Left ventricle myocardium superior (tissue), 1 donor: ENCODE measurements at regions not wholly inside any gene's neighbourhood (a gene's known extent, or its start where the extent isn't known, plus 50 kb on each side); places are given as distances from the start of the nearest gene placed in this dataset.

ENCODE experiments used
- ATAC-seq: fragments of 200-7000 bp; cut with Tn5 transposase; one replicate; pipeline ENCODE4 v1.9.1; 2020; ENCODE audit warnings: mild to moderate bottlenecking, moderate library complexity
- DNase-seq: peaks from one replicate; pipeline ENCODE4 v3.0.0-alpha.2; 2020
- intact Hi-C: fragments of 100-400 bp; cut with micrococcal nuclease; formaldehyde crosslinking; loops from one replicate; pipeline ENCODE4 v1.11.0; 2022
- donor health status: DM: no; HTN: yes; CAD: no; lungs with severe emphysema.

DNA sequence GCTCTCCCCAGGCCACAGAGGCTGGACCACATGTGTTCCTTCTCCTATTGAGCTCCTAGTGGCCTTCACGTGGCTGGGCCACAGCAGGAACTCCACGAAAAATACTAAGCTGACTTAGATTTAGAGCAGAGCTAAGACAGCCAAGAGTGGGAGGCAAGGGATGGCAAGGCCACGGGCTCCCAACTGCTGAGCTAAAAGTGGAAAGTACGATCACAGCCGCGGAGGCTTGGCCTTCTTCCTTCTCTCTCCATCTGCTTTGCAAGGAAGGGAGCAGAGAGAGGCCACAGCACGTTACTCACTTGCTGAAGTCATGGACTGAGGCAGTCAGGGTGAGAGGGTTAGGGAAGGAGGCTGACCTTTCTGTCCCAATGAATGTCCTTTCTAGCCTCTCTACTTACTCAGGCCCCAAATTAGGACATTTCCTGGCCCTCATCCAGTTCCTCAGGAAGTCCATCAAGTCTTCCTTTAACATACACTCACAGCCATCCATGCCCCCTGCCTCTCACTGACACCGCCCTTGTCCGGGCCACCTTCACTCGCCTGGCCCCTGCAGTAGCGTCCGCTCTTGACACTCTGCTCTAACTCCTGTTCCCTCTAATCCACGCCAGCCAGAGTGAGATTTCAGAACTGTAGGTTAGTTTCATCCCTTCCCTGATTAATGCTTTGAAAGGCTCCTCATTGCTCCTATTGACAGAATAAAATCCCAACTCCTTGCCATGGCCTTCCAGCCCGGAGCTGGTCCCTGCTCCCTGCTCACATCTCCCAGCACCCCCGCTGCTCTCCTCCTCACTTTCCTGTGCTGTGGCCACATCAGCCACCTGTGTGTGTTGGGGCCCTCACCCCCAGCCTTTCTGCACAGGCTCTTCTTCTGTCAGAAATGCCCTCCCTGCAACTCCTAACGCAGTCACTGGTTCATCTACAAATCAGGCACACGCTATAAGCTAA lies 204.2 kb downstream of the CYP26B1 start:
- intact Hi-C loops = no loop called here
- DNase-seq (peak; percentile 57), ATAC-seq (peak; percentile 70)

DNA sequence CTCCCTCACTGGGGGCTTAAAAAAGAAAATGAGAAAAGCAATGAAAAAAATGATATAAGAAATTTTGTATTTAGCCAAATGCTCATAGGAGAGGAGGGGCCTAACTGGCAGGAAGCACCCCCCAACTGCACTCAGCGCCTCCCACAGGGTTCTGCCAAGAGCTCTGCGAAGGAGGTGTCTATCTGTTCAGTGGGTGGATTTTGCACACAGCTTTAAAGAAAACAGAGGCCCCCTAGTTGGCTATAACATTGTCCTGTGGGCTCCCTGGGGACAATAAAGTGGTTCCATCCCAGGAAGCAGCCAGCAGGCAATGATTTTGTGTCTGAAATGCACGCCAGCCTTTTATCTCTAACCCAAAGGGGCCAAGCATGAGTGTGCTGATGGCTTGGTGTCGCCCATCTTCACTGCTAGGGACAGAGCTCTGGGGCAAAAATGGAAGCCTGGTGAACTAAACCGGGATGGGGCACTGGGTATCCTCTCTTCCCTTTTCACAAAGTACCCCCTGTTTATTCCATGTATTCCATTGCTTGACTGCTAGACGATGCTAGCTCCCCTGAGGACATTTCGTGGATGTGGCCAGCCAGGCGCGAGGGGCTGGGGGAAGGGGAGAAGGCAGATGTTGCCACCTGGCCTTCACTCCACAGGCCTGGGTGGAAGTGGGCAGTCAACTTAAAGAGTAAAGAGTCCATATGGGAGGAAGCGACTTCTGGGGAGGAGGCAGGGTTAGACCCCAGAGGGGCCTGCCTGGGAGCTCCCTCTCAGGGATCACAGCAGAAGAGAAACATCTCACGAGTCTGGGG lies 205.7 kb downstream of the CYP26B1 start:
- no peak for ATAC-seq
- no peak for DNase-seq
- intact Hi-C loops = no loop called here

DNA sequence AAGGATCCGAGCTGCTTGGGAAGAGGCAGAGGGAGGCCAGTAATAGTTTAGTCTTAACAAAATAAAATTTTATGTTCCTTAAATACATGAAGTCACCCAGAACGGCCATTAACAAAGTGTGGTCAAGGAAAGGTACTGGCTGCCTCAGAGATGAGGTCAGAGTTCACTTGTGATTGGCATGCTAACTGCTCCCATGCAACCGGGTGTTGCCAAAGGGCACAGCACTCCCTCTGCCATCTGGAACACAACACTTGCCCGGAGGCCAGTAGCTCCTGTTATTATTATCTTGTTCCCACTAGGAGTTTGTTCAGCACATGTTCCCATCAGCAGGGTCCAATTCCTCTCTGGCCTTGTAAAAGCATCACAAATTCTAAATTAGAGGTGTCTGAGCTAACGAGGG lies 207.0 kb downstream of the CYP26B1 start:
- intact Hi-C loops = no loop called here
- DNase-seq (no peak), ATAC-seq (no peak)

DNA sequence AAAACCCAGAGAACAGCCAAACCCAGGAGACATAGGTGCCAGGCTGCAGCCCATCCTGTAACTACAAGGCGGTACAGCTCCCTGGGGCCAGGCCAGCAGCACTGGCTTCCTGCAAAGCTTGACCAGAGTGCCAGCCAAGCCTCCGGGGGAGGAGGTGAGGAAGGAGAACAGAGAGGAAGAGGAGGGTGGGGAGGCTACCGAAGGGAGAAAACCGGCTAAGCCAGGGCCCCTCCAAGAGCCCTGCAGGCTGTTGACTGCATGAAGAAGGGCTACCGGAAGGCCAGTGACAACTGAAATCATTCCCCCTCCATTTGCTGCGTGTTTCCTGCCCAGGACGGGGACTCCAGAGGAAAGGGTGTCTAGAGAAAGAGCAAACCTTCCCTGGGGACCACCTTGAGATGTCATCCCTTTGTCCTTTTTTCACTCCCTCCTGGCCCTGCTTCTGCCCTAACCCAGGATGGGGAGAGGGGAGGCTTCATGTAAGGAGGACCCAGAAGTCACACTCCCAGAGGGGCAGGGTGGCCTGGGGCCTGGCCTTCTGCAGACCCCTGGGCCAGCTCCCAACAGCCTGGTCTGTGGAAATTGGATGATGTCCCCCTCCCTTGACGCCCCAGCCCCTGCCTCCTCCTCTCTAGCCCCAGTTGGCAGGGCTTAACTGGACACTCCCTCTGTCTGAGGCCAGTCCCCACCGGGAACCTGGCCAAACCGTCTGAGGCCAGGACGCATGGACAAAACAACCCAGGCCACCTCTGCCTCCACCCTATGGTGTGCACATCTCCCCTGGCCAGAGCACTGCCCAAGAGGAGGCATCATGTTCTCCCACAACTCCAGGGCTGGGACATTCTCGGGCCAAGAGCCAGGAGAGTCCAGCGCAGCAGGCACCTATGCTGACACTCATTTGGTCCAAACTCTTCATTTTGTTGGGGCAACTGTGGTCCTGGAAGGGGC lies 207.8 kb downstream of the CYP26B1 start:
- intact Hi-C loops = no loop called here
- peak; percentile 69 for DNase-seq
- ATAC-seq = peak; percentile 42

DNA sequence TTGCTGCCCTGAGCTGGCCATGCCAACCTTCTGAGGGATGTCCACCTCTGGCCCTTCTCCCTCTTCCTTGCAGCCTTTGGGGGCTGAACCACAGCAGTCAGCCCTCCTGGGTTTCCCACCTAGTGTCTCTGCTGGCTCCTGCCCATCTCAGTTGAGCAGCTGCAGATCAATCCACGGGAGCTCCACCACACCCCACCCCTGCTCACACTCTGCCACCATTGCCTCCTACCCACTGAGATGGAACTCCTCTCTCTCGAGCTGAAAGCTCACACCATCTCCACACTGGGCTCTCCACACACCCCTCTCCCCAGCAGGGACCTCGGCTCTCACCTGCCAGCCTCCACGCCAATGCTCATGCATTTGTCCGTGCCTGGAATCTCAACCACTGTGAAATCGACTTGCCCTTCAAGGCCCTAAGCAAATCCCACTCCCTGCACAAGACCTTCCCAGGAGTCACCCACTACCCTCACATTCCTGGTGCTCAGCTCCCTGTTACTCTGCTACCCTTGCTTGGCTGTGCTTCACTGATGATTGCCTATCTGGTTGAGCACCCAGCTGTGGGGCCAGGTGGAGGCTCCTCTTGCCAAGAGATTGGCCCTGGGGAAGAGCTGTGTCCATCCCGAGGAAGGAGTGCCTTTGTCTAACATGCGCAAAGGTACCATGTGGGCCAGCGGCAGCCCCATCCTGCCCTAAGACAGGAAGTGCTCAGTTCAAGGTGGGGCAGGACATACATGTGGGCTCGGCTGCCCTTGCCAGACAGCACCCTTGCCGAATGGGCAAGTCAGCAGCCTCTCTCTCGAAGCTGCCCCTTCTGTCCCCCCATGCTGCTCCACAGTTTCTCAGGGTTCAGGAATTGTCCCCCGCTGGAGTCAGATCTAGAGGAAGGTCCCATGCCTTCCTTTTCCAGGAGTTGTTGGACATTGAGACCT lies 208.7 kb downstream of the CYP26B1 start:
- DNase-seq (no peak), ATAC-seq (no peak)
- intact Hi-C loops = no loop called here

DNA sequence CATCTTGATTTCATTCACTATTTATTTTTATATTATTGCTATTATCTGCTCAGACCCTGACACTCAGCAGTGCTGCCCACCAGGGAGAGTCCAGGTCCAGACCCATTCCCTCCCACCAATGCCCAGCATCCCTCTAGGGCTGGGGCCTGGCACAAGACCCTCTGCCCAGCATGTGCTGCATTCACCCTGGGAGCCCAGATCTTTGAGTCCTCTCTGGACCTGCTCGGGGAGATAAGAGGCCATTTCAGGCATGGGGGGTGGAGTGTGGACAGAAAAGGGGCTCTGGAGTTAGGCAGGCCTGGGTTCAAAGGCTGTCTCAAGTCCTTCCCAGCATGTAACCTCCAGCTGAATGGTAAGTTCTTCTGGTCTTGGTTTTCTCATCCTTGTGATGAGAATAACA lies 209.6 kb downstream of the CYP26B1 start:
- intact Hi-C loops = no loop called here
- DNase-seq (no peak), ATAC-seq (no peak)

DNA sequence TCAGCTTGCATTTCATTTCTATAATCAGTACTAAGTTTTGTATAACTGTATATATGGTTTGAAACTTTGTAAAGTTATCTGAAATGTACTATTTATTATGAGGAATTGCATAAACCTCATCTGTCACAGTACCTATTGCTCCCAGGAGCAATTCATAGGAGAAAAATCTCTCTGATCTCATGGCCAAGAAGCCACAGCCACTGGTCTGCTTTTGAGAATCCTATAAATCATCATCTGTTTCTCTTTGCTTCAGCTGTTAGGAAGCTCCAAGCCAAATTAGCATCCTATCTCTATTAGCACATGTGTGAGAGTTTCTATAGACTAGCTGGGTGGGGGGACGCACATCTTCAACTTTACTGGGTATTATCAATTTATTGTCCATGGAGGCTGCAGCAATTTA lies 210.3 kb downstream of the CYP26B1 start:
- intact Hi-C loops = no loop called here
- DNase-seq (no peak), ATAC-seq (no peak)

DNA sequence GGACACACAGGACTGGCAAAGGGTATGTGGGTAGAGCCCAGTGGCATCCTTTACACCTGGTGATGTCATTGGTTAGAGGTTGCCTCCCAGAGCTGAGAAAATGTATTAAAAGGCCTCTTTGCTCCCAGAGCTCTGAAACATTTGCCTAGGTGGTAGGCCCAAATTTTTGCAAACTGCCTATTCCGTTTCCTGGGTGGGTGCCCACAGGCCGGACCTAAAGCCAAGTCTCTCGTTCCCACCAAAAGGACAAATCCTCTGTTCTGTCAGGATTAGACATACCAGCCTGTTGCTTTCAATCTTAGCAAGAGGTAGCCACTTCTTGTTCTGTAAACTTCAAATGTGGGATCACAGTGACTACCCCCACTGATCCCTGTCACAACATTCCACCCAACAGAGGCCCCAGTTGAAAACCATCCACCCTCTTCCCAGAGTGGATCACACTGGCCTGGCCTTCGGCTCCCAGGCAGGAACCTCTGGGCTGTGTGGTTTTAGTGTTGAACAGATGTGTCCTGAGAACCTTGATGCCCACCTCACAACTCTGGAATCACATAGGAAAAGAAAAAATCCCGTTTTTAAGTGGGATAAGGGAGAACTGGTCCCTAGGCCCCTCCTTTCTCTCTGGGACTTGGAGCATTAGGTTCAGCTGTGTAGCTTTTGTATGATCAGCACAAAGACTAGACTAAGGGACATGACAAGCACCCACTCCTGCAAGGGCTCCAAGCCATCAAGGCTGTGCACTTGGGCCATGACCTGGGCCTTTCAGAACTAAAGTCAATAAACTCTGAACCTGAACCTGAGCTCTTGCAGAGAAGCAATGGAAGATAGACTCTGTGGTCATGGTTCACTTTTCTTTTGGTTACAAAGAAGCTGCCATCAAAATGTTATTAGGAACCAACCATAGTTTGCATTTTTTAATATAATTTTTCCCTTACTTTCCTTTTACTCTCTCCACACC lies 211.3 kb downstream of the CYP26B1 start:
- DNase-seq (no peak), ATAC-seq (no peak)
- intact Hi-C loops = no loop called here

DNA sequence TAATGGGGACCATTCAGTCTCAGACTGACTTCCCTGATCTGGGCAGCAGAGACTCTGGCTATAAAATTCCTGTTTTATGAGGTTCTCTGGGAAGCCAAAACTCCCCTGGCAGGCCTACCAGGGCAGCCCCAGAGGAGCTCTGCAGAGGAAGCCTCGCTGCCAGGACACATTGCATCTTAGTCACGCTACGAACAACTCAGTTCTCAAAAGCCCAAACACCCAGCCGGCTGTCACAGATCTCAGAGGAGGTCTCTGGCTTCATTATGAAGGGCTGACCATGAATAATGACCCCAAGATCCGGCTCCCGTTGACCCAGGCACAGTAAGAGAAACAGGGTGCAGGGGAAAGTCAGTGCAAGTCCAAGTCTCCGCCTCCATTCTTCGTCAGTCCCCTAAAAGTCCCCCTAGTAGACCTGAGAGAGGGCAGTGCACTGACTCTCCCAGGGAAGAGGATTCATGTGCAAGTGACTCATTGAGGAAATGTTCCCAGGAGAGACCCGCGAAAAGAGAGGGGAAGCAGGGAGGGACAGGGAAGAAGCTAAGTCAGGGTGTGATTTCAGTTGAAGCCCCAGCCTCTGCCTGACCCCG lies 212.3 kb downstream of the CYP26B1 start:
- intact Hi-C loops = no loop called here
- ATAC-seq (peak; percentile 81), DNase-seq (peak; percentile 78)

DNA sequence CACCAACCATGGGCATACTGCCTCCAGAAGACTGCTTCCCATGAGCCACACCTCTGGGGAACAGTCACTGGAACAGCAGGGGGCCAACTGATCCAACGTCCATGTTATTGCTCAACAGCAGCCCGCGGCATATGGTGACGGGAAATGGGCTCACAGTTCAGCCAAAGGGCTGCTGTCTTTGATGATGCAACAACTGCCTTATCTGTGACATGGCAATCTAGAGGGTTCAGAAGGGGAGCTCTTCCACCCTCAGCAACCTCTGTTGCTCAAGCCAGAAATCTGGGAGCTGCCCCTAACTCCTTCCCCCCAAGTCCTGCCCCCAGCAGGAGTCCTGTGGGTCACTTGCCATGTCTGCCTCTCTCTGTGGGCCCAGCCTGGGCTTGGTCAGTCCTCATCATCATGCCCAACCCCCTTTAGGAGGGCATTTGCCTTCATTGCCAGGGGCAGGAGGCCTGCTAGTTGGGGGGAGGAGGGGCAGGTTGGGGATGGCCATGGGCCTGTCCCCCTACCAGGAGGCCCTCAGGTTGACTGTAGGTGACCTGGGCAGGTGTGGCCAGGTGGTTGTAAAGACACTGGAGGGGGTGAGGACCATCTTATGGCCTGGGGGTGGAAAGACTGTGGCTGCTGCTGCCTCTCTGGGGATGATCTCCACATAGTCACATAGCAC lies 212.9 kb downstream of the CYP26B1 start:
- ATAC-seq (peak; percentile 86), DNase-seq (peak; percentile 71)
- intact Hi-C loops = loop anchor here (5.0 kb wide), 1 partner anchor 218 kb away; no protein-coding TSS in a partner anchor

DNA sequence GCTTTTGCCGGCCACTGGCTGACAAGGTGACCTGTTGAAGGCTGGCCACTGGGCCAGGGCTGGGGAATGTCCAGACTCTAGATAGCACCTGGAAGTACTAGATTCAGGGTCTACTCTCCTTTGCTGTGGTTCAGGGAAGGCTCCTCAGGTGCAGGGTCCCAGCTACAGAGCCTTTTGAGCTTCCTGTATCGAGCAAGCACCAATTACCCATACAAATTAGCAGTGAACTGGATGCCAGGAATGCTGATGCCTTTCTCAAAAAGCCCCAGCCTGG lies 213.4 kb downstream of the CYP26B1 start:
- intact Hi-C loops = loop anchor here (5.0 kb wide), 1 partner anchor 218 kb away; no protein-coding TSS in a partner anchor
- ATAC-seq (no peak), DNase-seq (no peak)

DNA sequence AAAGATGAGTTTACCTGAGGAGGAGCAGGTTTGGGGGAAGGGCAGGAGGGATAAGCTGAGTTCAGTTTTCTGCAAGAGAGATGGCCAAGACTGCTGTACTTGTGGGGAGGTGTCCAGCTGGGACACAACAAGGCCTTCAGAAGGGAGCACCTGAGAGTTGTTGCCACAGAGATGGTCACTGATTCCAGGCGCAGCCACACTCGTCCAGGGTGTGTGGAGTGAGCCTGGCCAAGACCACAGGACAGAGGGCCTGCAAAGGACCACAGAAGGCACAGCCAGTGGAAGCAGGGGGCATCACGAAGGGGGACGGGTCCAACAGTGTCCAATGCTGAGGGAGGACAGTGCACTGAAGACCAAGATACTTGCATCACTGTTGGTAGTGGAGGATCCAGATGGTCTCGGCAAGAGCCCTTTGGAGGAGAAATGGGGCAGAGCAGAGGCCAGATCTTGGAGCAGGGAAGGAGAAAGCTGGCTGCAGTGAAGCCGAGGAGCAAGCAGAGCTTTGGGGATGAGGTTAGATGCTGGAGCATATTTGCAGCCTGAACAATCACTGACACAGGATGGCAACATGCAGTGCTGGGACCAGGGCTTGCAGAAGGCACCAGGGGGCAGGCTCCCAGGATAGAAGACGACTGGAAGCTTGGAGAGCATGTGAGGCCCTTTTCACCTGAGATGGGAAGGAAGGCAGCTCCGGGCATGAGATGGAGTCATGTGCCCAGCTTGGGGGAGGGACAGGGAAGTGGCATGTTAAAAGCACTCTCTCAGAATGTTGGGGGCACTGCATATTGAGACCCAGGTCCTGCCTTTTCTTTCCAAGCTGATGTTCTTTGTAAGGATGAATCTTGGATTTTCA lies 214.0 kb downstream of the CYP26B1 start:
- ATAC-seq = peak; percentile 2

DNA sequence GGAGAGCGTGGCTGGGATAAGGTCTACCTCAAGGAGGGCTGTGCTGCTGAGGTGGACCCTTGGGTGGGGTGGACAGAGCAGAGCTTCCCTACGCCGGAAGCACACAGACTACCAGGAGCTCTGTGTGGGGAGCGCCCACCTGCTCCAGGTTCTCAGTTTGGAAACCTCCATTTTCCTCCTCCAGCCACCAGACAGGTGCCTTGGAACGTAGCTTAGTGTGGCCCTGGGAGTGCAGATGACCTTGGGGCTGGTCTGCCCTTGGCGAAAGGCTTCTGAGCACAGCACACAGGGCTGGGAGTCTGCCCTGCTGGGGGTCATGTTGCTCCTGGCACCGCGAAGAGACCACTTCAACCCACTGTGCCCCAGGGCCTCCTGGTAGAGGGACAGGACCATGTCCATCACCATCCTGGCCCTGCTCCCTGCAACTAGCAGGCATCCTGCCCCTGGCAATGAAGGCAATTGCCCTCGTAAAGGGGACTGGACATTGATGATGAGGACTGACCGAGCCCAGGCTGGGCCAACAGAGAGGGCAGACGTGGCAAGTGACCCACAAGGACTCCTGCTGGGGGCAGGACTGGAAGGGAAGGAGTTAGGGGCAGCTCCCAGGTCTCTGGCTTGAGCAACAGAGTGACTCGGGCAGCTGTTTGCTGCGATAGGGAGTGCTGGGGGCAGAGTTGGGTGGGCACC lies 214.7 kb downstream of the CYP26B1 start:
- intact Hi-C loops = loop anchor here (5.0 kb wide), 1 partner anchor 219 kb away; no protein-coding TSS in a partner anchor
- DNase-seq = no peak
- no peak for ATAC-seq

More for the DNA sequence above, 214.0 kb downstream of the CYP26B1 start:
- DNase-seq = no peak
- intact Hi-C loops = loop anchor here (5.0 kb wide), 1 partner anchor 219 kb away; no protein-coding TSS in a partner anchor

DNA sequence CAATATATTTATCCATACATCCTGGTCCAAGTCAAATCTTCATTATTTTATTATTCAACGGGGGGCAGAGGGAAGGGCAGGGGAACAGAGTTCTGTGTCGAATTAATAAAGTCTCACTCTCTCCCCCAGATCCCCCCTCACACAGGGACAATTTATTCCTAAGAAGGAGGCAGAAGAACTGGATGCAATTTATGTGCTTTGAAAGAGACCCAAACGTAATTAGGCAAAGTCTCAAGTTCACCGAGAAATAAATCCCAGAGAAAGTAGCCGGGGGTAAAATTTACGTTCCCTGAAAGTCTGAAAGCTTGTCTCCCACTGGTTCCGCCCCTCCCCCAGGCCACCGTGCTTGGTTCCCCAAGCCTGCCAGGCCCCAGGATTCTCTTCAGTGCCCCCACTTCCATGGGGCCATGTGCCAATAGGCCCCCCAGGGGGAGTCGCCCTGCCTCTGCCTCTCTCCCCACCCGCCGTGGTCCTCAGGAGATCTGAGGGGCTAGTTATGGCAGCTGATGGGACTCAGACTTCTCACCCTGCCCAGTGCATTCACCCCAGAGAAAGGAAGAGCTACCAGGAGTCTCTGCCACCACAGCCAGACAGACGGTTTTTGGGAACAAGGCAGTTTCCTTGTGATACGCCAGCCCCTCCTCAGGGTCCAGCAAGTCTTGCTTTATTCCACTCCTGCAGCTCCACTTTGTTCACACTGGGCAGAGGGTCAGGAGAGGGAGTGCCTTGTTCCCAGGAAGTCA lies 215.5 kb downstream of the CYP26B1 start:
- intact Hi-C loops = loop anchor here (5.0 kb wide), 1 partner anchor 220 kb away; no protein-coding TSS in a partner anchor
- no peak for DNase-seq
- ATAC-seq = no peak
